NOMO-1 treated with DMSO at 0.1 percent for 48 hours (cell line): ENCODE measurements at regions not wholly inside any gene's neighbourhood (a gene's known extent, or its start where the extent isn't known, plus 50 kb on each side); places are given as distances from the start of the nearest gene placed in this dataset.

Experiments used
- DNase-seq: peaks from one replicate; lab custom pipeline; 2025; ENCODE audit not compliant: unreplicated experiment; lab: John Stamatoyannopoulos, UW

GRCh38 chr6:140061110-140062042 lies 686.9 kb upstream of the CITED2 start:
- DNase-seq: no peak

DNA sequence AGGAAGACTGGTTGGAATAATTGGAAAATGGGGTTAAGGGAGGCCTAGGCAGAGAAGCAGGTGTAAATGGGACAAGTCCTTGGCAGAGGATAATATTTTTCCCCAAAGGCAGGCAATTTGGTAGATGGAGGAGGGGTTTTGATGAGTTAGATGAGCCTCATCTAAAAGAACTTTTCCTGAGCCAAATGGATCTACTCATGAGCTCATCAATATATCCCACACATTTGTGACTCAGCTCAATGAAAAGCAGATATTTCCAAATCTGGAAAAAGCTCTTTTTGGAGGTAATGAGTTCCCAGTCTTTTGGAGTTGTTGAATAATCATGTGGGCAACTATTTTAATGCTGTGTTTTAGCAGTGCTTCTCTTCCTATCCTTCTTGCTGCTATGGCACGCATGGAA lies 685.5 kb upstream of the CITED2 start:
- no peak for DNase-seq

GRCh38 chr6:140058863-140059262 lies 684.4 kb upstream of the CITED2 start:
- no peak for DNase-seq

DNA sequence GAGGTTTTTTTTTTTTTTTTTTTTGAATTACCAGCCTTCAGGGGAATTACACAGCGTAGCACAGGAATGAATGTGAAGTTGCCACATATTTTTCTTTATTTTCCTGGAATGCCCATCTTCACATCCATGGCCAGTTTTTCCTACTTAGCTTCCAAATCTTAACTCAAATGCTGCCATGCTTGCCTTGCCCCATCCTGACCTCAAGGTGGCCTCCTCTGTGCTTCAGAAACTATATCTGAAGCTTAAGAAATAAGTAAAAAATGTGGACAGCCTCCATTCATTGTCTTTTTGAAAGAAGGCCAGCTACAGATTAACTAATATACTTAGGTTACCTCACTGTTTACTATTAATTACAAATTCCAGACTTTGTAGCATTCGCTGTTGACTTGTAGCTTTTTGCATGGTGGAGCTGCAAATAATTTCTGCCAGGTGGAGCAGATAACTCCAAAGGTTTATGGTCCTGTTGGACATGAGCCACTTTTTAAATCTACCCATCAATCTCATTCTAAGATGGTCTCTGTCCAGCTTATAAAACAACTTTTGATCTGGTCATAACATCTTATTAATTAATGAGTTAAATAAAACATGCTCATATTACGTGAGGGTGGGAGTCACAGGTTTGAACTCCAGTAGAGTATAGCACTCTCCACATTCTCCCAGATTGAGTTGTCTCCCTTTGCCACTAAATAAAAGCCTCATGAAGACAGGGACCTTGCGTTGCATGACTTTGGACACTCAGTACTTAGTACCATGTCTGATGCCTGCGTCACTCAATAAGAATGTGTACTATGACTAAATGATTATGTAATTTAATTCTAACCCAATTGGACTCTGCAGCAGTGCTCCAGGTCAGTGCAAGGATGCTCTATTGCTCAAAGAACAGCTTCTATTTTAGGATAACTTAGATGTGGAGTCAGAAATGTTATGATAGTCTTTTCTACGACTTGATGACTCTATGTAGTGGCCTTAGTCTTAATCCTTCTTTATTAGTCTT lies 678.6 kb upstream of the CITED2 start:
- DNase-seq: no peak

GRCh38 chr6:140051521-140052512 lies 677.4 kb upstream of the CITED2 start:
- no peak for DNase-seq

GRCh38 chr6:140050101-140050995 lies 675.9 kb upstream of the CITED2 start:
- peak; percentile 78 for DNase-seq

DNA sequence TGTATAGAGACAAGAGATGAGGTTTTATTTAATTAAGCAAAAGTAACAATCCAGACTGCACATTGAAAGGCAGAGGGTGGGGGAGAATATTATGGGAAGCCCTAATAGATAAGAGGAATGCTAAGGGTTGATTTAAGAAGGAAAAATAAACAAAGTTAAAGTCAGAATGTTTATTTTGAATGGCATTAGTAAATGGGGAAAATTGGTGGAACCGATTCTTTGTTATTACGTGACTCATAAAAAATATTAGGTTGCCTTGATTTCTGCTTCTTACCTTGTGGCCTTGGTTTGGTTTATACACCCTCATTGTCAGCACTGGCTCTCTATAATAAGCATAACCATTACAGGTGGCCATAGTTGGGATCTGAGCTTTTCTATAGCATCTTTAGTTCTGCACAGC lies 674.8 kb upstream of the CITED2 start:
- no peak for DNase-seq

DNA sequence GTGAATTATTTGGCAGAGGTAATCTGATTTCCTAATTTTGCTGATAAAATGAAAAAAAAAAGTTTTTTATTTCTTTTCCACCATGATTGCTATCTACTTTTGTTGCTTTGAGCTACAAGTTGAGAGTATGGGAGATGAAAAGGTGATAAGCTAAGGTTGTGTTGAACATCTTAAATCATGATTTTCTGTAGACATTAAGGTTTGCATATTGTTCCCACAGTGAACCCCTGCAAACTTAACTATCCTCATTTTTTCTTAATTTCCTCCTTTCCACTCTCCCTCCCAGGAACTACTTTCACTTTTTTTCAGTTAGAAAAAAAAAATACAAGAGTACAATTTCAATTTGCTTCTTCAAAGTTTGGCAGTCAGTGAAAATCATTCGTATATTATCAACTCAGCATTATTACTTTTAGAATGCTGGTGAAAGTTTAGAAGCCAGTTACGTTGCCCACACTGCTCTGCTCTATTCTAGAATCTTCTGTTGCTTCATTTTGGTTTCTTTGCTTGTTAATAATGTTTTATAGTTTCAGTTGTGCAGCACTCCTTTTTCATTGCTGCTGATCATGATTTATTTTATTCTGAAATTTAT lies 673.8 kb upstream of the CITED2 start:
- no peak for DNase-seq

- DNase-seq: no peak
These were observed 672.9 kb upstream of the CITED2 start for GRCh38 chr6:140047321-140047720.

DNA sequence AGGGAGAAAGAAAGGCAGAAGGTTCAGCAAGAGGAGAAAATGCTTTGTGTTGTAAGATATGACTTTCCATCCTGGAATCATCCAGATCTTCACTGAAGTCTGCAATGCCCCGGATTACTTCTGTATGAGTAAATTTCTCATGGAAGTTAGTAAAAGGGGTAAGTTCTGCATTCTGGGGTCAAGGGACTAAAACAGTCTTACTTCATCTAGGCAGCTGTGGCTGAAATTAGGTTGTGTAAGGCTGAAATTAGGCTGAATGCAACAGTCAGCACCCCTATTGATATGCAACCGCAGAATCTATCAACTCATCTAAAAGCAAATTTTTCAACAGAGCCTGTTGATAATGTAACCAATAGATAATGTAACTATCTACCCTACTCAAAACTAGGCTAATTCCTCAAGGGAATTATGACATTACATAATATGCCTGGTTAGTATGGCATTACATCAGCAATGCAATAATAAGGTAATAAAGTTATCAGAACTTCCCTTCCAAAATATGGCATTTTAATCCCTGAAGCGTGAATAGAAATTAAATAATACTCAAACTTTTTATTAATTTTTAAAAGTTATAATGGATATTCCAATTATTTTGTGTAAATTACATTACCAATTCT lies 671.7 kb upstream of the CITED2 start:
- DNase-seq: peak; percentile 76

- no peak for DNase-seq
These were observed 670.7 kb upstream of the CITED2 start for GRCh38 chr6:140045116-140045515.

DNA sequence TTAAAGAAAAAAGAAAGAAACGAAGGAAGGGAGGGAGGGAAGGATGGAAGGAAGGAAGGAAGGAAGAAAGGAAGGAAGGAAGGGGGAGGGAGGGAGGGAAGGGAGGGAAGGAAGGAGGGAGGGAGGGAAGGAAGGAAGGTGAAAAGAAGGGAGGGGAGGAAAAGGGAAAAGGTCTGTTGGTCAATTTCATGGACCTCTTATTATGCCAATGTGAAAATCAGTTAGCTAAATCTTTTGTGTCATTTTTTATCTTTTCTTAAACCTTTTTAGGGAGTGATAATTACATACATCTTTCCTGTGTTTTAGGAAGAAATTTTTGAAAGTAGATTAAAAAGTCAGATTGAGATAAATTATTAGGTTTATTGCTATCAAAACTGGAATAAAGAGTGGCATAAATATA lies 670.2 kb upstream of the CITED2 start:
- DNase-seq: no peak

- peak; percentile 95 for DNase-seq
These were observed 669.4 kb upstream of the CITED2 start for GRCh38 chr6:140043762-140044378.

GRCh38 chr6:140043357-140043756 lies 668.9 kb upstream of the CITED2 start:
- DNase-seq: peak; percentile 92

DNA sequence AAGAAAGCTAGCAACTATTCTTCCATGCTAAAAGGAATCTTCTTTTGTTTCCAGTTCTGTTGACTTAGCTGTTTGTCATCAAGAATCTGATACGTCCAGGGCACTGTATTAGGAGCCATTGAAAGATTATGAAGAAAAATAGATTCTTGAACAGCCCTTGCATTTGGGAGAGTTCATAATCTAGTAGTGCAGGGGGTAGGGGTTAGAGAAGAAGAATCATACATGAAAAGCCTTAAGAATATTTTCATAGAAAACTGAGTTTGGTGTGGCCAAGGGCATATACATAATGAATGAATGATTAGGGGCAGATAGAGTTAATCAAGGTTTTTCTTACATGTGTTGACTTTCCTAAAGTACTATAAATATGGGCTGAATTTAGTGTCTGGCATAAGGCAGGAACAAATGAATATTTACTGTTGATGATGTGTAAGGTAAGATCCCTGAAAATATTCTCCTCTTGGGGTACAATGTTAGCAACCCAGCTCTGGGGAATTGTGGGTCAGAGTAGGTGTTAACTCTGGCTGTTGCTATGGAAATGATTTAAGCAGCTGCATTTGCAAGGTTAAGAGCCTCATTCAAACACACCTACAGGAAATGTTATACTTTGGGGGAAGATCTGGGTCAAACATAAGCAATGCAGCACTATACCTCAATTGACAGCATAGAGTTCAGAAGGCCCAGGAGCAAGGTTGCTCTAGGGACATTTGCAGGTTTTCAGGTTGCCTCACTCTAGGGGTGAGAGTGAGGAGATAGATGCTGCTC lies 667.3 kb upstream of the CITED2 start:
- no peak for DNase-seq

DNA sequence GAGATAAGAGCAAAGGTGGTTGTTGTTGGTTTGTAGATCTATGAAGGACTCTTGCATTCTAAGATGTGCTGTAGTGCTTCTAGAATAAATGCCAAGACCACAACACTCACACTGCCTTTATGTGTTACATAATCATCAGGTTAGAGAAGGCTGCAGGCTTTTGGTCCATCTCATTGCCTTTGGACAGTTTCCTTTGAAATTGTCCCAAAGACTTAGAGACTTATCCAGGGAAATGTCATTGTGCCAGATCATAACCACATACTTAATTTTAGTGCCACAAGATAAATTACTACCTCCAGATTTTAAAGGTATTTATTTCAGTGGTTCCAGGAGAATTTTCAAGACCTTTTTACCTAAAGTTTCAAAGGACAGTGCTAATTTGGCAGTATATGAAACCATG lies 666.6 kb upstream of the CITED2 start:
- DNase-seq: no peak

DNA sequence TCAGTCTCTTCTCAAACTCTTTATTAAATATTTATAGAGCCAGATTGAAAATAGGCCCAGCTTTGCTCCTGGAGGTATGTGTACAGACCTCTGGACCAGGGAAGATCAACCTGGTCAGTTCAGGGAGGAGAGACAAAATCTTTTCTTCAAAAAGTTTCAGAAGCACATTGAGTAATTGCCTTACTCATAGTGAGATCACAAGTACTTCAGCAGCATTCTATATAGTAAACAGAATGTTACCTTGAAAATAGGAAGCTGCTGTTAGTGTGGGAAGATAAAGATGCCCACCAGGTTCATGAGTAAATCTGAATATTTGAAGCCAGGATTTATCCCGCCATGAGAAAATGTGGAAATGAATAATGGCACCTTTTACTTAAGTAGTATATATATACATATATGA lies 665.9 kb upstream of the CITED2 start:
- peak; percentile 46 for DNase-seq
